Ovary (tissue), 3 donors: ENCODE measurements at regions not wholly inside any gene's neighbourhood (a gene's known extent, or its start where the extent isn't known, plus 50 kb on each side); places are given as distances from the start of the nearest gene placed in this dataset.

Source experiments
- POLR2A ChIP-seq: fragments of 450-650 bp; IDR thresholded peaks from one replicate; pipeline ENCODE4 v1.6.1; 2017; ENCODE audit warnings: antibody characterized with exemption, mild to moderate bottlenecking, moderate library complexity
- TF ChIP-seq, protein P1 (sequence below), 3 donors: fragments of 450-650 bp in 2 of 3; fragments of 200-600 bp in 1 of 3; IDR thresholded peaks; one replicate each; pipeline versions ENCODE4 v1.5.1 to v1.8.0; 2016 to 2022; ENCODE audit warnings: antibody characterized with exemption in 3 of 3, mild to moderate bottlenecking in 1 of 3
- donor health status: DM: no; HTN: no; CAD: no.

DNA sequence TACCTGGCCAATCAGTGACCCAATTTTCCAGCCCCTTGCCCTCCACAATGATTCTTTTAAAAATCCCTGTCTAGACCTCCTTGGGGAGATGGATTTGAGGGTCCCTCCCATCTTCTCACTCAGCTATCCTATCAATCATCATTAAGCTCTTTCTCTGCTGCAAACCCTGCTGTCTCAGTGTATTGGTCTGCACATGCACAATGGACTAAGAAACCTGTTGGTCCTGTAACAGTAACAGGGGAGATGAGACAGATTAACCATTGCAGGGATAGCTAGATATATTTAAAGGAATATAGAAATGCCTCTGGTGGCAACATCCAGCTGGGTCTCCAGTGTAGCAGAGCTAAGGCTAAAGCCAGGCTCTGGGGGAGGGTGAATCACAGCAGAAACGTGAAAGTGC lies 74.6 kb upstream of the CHRNA7 start:
- TF ChIP-seq, protein P1, sequence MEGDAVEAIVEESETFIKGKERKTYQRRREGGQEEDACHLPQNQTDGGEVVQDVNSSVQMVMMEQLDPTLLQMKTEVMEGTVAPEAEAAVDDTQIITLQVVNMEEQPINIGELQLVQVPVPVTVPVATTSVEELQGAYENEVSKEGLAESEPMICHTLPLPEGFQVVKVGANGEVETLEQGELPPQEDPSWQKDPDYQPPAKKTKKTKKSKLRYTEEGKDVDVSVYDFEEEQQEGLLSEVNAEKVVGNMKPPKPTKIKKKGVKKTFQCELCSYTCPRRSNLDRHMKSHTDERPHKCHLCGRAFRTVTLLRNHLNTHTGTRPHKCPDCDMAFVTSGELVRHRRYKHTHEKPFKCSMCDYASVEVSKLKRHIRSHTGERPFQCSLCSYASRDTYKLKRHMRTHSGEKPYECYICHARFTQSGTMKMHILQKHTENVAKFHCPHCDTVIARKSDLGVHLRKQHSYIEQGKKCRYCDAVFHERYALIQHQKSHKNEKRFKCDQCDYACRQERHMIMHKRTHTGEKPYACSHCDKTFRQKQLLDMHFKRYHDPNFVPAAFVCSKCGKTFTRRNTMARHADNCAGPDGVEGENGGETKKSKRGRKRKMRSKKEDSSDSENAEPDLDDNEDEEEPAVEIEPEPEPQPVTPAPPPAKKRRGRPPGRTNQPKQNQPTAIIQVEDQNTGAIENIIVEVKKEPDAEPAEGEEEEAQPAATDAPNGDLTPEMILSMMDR (IDR thresholded peaks at IDR 0.05), result no peak
- no peak for TF ChIP-seq POLR2A
